ENCODE measurements at regions not wholly inside any gene's neighbourhood (a gene's known extent, or its start where the extent isn't known, plus 50 kb on each side); places are given as distances from the start of the nearest gene placed in this dataset.

- DNase-seq: no peak
Observed at GRCh38 chr10:128921389-128922022, 545.5 kb upstream of the MGMT start.

- no peak for DNase-seq
Observed at GRCh38 chr10:128922172-128922571, 544.9 kb upstream of the MGMT start.

GRCh38 chr10:128922619-128923196, 544.3 kb upstream of the MGMT start:
- DNase-seq: no peak

GRCh38 chr10:128924918-128925317, 542.1 kb upstream of the MGMT start:
- no peak for DNase-seq

- DNase-seq: no peak
Observed at GRCh38 chr10:128926711-128927110, 540.3 kb upstream of the MGMT start.

GRCh38 chr10:128927497-128928161, 539.4 kb upstream of the MGMT start:
- DNase-seq: no peak

GRCh38 chr10:128928231-128928836, 538.7 kb upstream of the MGMT start:
- DNase-seq: no peak

GRCh38 chr10:128929131-128929530, 537.9 kb upstream of the MGMT start:
- no peak for DNase-seq

- no peak for DNase-seq
Observed at GRCh38 chr10:128929767-128930166, 537.3 kb upstream of the MGMT start.

GRCh38 chr10:128930515-128930914, 536.5 kb upstream of the MGMT start:
- no peak for DNase-seq

GRCh38 chr10:128932071-128932820, 534.8 kb upstream of the MGMT start:
- DNase-seq: no peak

GRCh38 chr10:128934492-128934891, 532.5 kb upstream of the MGMT start:
- DNase-seq: no peak

GRCh38 chr10:128936392-128936791, 530.6 kb upstream of the MGMT start:
- DNase-seq: no peak

GRCh38 chr10:128938558-128938957, 528.5 kb upstream of the MGMT start:
- DNase-seq: no peak

GRCh38 chr10:128940081-128940480, 527.0 kb upstream of the MGMT start:
- DNase-seq: no peak

- no peak for DNase-seq
Observed at GRCh38 chr10:128943111-128943510, 523.9 kb upstream of the MGMT start.

GRCh38 chr10:128945398-128945797, 521.6 kb upstream of the MGMT start:
- no peak for DNase-seq

- no peak for DNase-seq
Observed at GRCh38 chr10:128950159-128950915, 516.7 kb upstream of the MGMT start.

- DNase-seq: no peak
Observed at GRCh38 chr10:128950916-128951275, 516.1 kb upstream of the MGMT start.

- no peak for DNase-seq
Observed at GRCh38 chr10:128952856-128953255, 514.2 kb upstream of the MGMT start.

- DNase-seq: no peak
Observed at GRCh38 chr10:128956149-128956548, 510.9 kb upstream of the MGMT start.

GRCh38 chr10:128957221-128957620, 509.8 kb upstream of the MGMT start:
- DNase-seq: no peak
